ENCODE measurements at regions not wholly inside any gene's neighbourhood (a gene's known extent, or its start where the extent isn't known, plus 50 kb on each side); places are given as distances from the start of the nearest gene placed in this dataset.
A peak's percentile ranks its signal among the peaks of the same experiment; 100 is the strongest.

- DNase-seq: no peak
- H3K27ac Mint-ChIP-seq: no peak overlapping the region
- H3K27me3 Mint-ChIP-seq: no peaks in the 10 kb centered on the region
- no peak overlapping the region for H3K4me3 Mint-ChIP-seq
- H3K9me3 Mint-ChIP-seq: no peaks in the 10 kb centered on the region
- H3K36me3 Mint-ChIP-seq (ENCODE audit: low read depth): no peaks in the 10 kb centered on the region
- peaks cover 9% of the 10 kb centered on the region for H3K4me1 Mint-ChIP-seq (ENCODE audit: low read depth)
Observed at GRCh38 chr9:89779405-89780203, 174.8 kb downstream of the GADD45G start.

- Mint-ChIP-seq H3K27ac (no peak overlapping the region), H3K27me3 (no peaks in the 10 kb centered on the region), H3K9me3 (no peaks in the 10 kb centered on the region), H3K4me3 (no peak overlapping the region), H3K4me1 (ENCODE audit: low read depth) (peaks cover 9% of the 10 kb centered on the region), H3K36me3 (ENCODE audit: low read depth) (no peaks in the 10 kb centered on the region)
- no peak for DNase-seq
Observed at GRCh38 chr9:89780959-89781358, 176.1 kb downstream of the GADD45G start.

GRCh38 chr9:89781838-89782540, 177.2 kb downstream of the GADD45G start:
- Mint-ChIP-seq H3K4me3 (no peak overlapping the region), H3K27me3 (no peaks in the 10 kb centered on the region), H3K36me3 (ENCODE audit: low read depth) (no peaks in the 10 kb centered on the region), H3K4me1 (ENCODE audit: low read depth) (peaks cover 9% of the 10 kb centered on the region), H3K9me3 (peaks cover 2% of the 10 kb centered on the region), H3K27ac (no peak overlapping the region)
- DNase-seq: no peak

- no peaks in the 10 kb centered on the region for H3K36me3 Mint-ChIP-seq (ENCODE audit: low read depth)
Observed at GRCh38 chr9:89786655-89787054, 181.8 kb downstream of the GADD45G start.

GRCh38 chr9:89787595-89787994, 182.8 kb downstream of the GADD45G start:
- Mint-ChIP-seq H3K27me3 (no peaks in the 10 kb centered on the region), H3K27ac (no peak overlapping the region), H3K4me1 (ENCODE audit: low read depth) (no peaks in the 10 kb centered on the region), H3K9me3 (peaks cover 9% of the 10 kb centered on the region), H3K36me3 (ENCODE audit: low read depth) (no peaks in the 10 kb centered on the region), H3K4me3 (no peak overlapping the region)
- DNase-seq: no peak

More at GRCh38 chr9:89786655-89787054, 181.8 kb downstream of the GADD45G start:
- Mint-ChIP-seq H3K27ac (no peak overlapping the region), H3K4me3 (no peak overlapping the region), H3K4me1 (ENCODE audit: low read depth) (peaks cover 8% of the 10 kb centered on the region), H3K27me3 (no peaks in the 10 kb centered on the region), H3K9me3 (peaks cover 9% of the 10 kb centered on the region)
- DNase-seq: no peak

- no peak for DNase-seq
- no peaks in the 10 kb centered on the region for H3K27me3 Mint-ChIP-seq
- no peak overlapping the region for H3K4me3 Mint-ChIP-seq
- H3K36me3 Mint-ChIP-seq (ENCODE audit: low read depth): no peaks in the 10 kb centered on the region
- H3K9me3 Mint-ChIP-seq: peaks cover 9% of the 10 kb centered on the region
- no peaks in the 10 kb centered on the region for H3K4me1 Mint-ChIP-seq (ENCODE audit: low read depth)
- H3K27ac Mint-ChIP-seq: no peak overlapping the region
Observed at GRCh38 chr9:89788434-89788833, 183.6 kb downstream of the GADD45G start.

- Mint-ChIP-seq H3K36me3 (ENCODE audit: low read depth) (no peaks in the 10 kb centered on the region), H3K4me1 (ENCODE audit: low read depth) (no peaks in the 10 kb centered on the region), H3K4me3 (no peak overlapping the region), H3K27ac (no peak overlapping the region), H3K27me3 (no peaks in the 10 kb centered on the region), H3K9me3 (peaks cover 9% of the 10 kb centered on the region)
- peak; percentile 13 for DNase-seq
Observed at GRCh38 chr9:89789922-89790510, 185.2 kb downstream of the GADD45G start.

GRCh38 chr9:89790542-89791109, 185.8 kb downstream of the GADD45G start:
- no peak overlapping the region for H3K4me3 Mint-ChIP-seq
- DNase-seq: no peak
- H3K36me3 Mint-ChIP-seq (ENCODE audit: low read depth): no peaks in the 10 kb centered on the region
- no peaks in the 10 kb centered on the region for H3K27me3 Mint-ChIP-seq
- H3K9me3 Mint-ChIP-seq: peaks cover 9% of the 10 kb centered on the region
- no peak overlapping the region for H3K27ac Mint-ChIP-seq
- H3K4me1 Mint-ChIP-seq (ENCODE audit: low read depth): no peaks in the 10 kb centered on the region

GRCh38 chr9:89791754-89792153, 186.9 kb downstream of the GADD45G start:
- peaks cover 9% of the 10 kb centered on the region for H3K9me3 Mint-ChIP-seq
- H3K27ac Mint-ChIP-seq: no peak overlapping the region
- H3K36me3 Mint-ChIP-seq (ENCODE audit: low read depth): no peaks in the 10 kb centered on the region
- no peaks in the 10 kb centered on the region for H3K4me1 Mint-ChIP-seq (ENCODE audit: low read depth)
- DNase-seq: peak; percentile 19
- H3K4me3 Mint-ChIP-seq: no peak overlapping the region
- no peaks in the 10 kb centered on the region for H3K27me3 Mint-ChIP-seq

GRCh38 chr9:89792189-89793123, 187.6 kb downstream of the GADD45G start:
- H3K27me3 Mint-ChIP-seq: no peaks in the 10 kb centered on the region
- no peaks in the 10 kb centered on the region for H3K36me3 Mint-ChIP-seq (ENCODE audit: low read depth)
- no peak overlapping the region for H3K27ac Mint-ChIP-seq
- no peaks in the 10 kb centered on the region for H3K4me1 Mint-ChIP-seq (ENCODE audit: low read depth)
- H3K9me3 Mint-ChIP-seq: peaks cover 3% of the 10 kb centered on the region
- peak; percentile 16 for DNase-seq
- no peak overlapping the region for H3K4me3 Mint-ChIP-seq

GRCh38 chr9:89793124-89793495, 188.3 kb downstream of the GADD45G start:
- Mint-ChIP-seq H3K4me3 (no peak overlapping the region), H3K27ac (no peak overlapping the region), H3K36me3 (ENCODE audit: low read depth) (no peaks in the 10 kb centered on the region), H3K4me1 (ENCODE audit: low read depth) (no peaks in the 10 kb centered on the region), H3K27me3 (no peaks in the 10 kb centered on the region), H3K9me3 (no peaks in the 10 kb centered on the region)
- peak; percentile 9 for DNase-seq

GRCh38 chr9:89793551-89793950, 188.7 kb downstream of the GADD45G start:
- Mint-ChIP-seq H3K4me1 (ENCODE audit: low read depth) (no peaks in the 10 kb centered on the region), H3K27me3 (no peaks in the 10 kb centered on the region), H3K9me3 (no peaks in the 10 kb centered on the region), H3K27ac (no peak overlapping the region), H3K36me3 (ENCODE audit: low read depth) (no peaks in the 10 kb centered on the region), H3K4me3 (no peak overlapping the region)
- DNase-seq: no peak

- no peak for DNase-seq
- no peaks in the 10 kb centered on the region for H3K9me3 Mint-ChIP-seq
- no peak overlapping the region for H3K4me3 Mint-ChIP-seq
- H3K27ac Mint-ChIP-seq: no peak overlapping the region
- no peaks in the 10 kb centered on the region for H3K36me3 Mint-ChIP-seq (ENCODE audit: low read depth)
- H3K27me3 Mint-ChIP-seq: no peaks in the 10 kb centered on the region
- no peaks in the 10 kb centered on the region for H3K4me1 Mint-ChIP-seq (ENCODE audit: low read depth)
Observed at GRCh38 chr9:89794918-89795317, 190.1 kb downstream of the GADD45G start.

Measured in activated T-cell treated with anti-CD3 and anti-CD28 coated beads, Interleukin-2, amount 50 U/mL, for 24 hours (primary cell).